Psoas muscle (tissue), 7 donors: ENCODE measurements at regions not wholly inside any gene's neighbourhood (a gene's known extent, or its start where the extent isn't known, plus 50 kb on each side); places are given as distances from the start of the nearest gene placed in this dataset.

Source experiments
- ATAC-seq, 4 donors: fragments of 200-7000 bp; cut with Tn5 transposase; one replicate each; pipeline ENCODE4 v1.9.1; 2020; ENCODE audit warnings: moderate library complexity in 3 of 4, mild to moderate bottlenecking in 2 of 4
- DNase-seq, 2 donors: peaks; one replicate each; pipeline ENCODE4 v3.0.0-alpha.2; 2020
- H3K27ac ChIP-seq: fragments of 200-600 bp; one replicate; pipeline ENCODE4 v1.8.0; 2022
- H3K27me3 ChIP-seq, 3 donors: fragments of 200-600 bp in 1 of 3; one replicate each; pipeline versions ENCODE4 v1.6.1 to v1.8.0; 2013 to 2022; ENCODE audit warnings: low read length in 2 of 3, mild to moderate bottlenecking in 2 of 3, moderate library complexity in 1 of 3; ENCODE audit not compliant: insufficient read depth in 3 of 3
- H3K36me3 ChIP-seq, 2 donors: fragments of 200-600 bp in 1 of 2; one replicate each; pipeline versions ENCODE4 v1.6.1 to v1.8.0; 2013 to 2022; ENCODE audit warnings: low read depth in 1 of 2, mild to moderate bottlenecking in 1 of 2, moderate library complexity in 1 of 2; ENCODE audit not compliant: insufficient read depth in 1 of 2
- H3K4me1 ChIP-seq: fragments of 200-600 bp; one replicate; pipeline ENCODE4 v1.8.0; 2022
- H3K4me3 ChIP-seq: fragments of 200-600 bp; one replicate; pipeline ENCODE4 v1.8.0; 2022; ENCODE audit warnings: mild to moderate bottlenecking
- H3K9me3 ChIP-seq: fragments of 200-600 bp; one replicate; pipeline ENCODE4 v1.8.0; 2022
- WGBS, 3 donors: extraction: QIAGEN DNeasy Blood & Tissue Kit; methylation state at CpG; one replicate each; pipeline versions ENCODE4 v1.1.6 to v1.1.7; 2013; 5-methylcytosine and 5-hydroxymethylcytosine counted together
- intact Hi-C, 2 donors: fragments of 100-400 bp; cut with DNase I; formaldehyde crosslinking; loops; one replicate each; pipeline versions ENCODE4 v1.11.0 to v1.14.2; 2022
- TF ChIP-seq, protein P1 (sequence below): fragments of 200-600 bp; IDR thresholded peaks from one replicate; pipeline ENCODE4 v1.8.0; 2022; ENCODE audit warnings: antibody characterized with exemption
- donor health status: healthy with polysubstance abuse.
- donor health status: DM: no; HTN: no; CAD: no; lungs with moderate emphysema.
- donor health status: Bipolar disorder and iron deficiency.
- donor health status: healthy.
- donor health status: DM: yes; HTN: yes; CAD: no.
- donor health status: DM: no; HTN: no; CAD: no.
- donor health status: DM: yes; HTN: yes; CAD: no.

DNA sequence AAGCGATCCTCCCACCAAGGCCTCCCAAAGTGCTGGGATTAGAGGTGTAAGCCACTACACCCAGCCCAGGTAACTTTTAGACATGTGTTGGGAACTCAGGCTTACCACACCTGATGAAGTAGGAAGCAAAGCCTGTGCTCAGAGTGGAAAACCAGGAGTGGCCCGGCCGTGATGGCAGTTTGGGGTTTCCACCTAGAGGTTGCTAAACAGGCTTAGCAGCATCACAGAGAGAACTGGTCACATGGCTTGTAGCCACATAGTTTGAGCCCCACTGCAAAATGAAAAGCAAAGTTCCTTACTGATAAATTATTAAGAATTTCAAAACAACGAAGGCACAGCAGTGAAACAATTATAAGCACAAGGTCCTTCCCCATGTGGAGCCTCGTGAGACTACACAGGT lies 142.6 kb upstream of the CXADR start:
- Histone ChIP-seq H3K9me3 (no peaks in the 10 kb centered on the region), H3K27me3 (no peaks in the 10 kb centered on the region), H3K4me1 (no peaks in the 10 kb centered on the region), H3K36me3 (no peaks in the 10 kb centered on the region), H3K27ac (no peak overlapping the region), H3K4me3 (no peak overlapping the region)
- intact Hi-C loops = no loop called here
- no peak for ATAC-seq
- WGBS, 3 donors = 72 to 80% (median 78%) methylated on average over 5 of the region's 5 CpGs
- TF ChIP-seq, protein P1, sequence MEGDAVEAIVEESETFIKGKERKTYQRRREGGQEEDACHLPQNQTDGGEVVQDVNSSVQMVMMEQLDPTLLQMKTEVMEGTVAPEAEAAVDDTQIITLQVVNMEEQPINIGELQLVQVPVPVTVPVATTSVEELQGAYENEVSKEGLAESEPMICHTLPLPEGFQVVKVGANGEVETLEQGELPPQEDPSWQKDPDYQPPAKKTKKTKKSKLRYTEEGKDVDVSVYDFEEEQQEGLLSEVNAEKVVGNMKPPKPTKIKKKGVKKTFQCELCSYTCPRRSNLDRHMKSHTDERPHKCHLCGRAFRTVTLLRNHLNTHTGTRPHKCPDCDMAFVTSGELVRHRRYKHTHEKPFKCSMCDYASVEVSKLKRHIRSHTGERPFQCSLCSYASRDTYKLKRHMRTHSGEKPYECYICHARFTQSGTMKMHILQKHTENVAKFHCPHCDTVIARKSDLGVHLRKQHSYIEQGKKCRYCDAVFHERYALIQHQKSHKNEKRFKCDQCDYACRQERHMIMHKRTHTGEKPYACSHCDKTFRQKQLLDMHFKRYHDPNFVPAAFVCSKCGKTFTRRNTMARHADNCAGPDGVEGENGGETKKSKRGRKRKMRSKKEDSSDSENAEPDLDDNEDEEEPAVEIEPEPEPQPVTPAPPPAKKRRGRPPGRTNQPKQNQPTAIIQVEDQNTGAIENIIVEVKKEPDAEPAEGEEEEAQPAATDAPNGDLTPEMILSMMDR = no peak
- no peak for DNase-seq

DNA sequence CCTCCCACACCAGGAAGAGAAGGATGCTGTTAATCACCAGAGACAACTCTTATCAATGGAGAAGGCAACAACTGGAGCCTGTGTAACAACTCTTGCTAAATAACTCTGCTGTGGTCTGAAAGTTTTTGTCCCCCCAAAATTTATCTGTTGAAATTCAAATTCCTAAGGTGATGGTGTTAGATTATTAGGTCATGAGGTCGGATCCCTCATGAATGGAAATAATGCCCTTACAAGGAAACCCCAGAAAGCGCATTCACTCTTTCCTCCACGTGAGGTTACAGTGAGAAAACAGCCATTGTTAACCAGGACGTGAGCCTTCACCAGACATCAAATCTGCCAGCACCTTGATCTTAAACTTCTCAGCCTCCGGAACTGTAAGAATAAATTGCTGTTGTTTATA lies 141.9 kb upstream of the CXADR start:
- TF ChIP-seq, protein P1 = no peak
- no peak for DNase-seq
- WGBS, 3 donors = 31 to 43% (median 38%) methylated on average over 5 of the region's 5 CpGs
- Histone ChIP-seq H3K9me3 (no peaks in the 10 kb centered on the region), H3K36me3 (no peaks in the 10 kb centered on the region), H3K4me3 (no peak overlapping the region), H3K27me3 (no peaks in the 10 kb centered on the region), H3K27ac (no peak overlapping the region), H3K4me1 (no peaks in the 10 kb centered on the region)
- ATAC-seq = no peak
- intact Hi-C loops = no loop called here

DNA sequence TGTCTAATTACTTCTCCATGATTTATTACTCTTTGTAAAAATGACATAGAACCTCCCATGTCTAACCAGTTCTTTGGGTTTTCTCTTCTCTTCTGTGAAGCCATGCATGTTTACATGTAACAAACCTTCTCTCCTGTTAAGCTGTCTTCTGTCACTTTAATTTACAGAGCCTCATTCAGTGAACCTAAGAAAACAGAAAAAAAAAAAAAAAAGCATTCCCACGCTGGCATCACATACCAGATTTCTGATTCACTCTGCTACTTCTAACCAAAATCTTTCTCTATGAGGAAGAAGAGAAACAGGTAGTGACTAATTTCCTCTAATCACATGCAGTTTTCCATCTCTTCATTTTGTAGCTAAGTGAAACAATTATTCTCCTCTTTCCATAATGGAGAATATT lies 141.4 kb upstream of the CXADR start:
- no peak for DNase-seq
- no peak overlapping the region for H3K27ac ChIP-seq
- intact Hi-C loops = no loop called here
- no peak for ATAC-seq
- no peaks in the 10 kb centered on the region for H3K9me3 ChIP-seq
- TF ChIP-seq, protein P1 = no peak
- no peaks in the 10 kb centered on the region for H3K27me3 ChIP-seq
- 7 to 22% (median 8%) methylated on average over 1 of the region's 1 CpG for WGBS, 3 donors
- H3K4me1 ChIP-seq = no peaks in the 10 kb centered on the region
- H3K4me3 ChIP-seq = no peak overlapping the region
- H3K36me3 ChIP-seq = no peaks in the 10 kb centered on the region

DNA sequence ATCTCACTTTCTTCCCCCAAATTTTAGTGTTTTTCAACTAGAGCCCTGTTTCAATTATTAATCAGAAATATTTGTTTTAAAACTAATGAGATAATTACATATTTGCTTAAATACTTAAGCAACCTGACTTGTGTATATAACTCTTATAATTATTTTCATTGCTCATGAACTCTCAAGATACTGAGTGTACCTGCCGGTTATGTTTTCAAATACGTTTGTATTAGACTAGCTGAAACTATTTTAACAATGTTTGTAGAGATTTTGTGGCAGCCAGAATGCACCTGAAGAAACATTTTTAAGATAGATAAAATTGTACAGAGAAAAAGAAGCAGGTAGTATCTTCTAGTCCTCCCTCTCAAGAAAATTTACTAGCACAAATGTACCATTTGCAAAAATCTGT lies 140.6 kb upstream of the CXADR start:
- 79 to 87% (median 81%) methylated on average over 2 of the region's 2 CpGs for whole genome bisulfite sequencing, 3 donors
- TF ChIP-seq, protein P1 = no peak

DNA sequence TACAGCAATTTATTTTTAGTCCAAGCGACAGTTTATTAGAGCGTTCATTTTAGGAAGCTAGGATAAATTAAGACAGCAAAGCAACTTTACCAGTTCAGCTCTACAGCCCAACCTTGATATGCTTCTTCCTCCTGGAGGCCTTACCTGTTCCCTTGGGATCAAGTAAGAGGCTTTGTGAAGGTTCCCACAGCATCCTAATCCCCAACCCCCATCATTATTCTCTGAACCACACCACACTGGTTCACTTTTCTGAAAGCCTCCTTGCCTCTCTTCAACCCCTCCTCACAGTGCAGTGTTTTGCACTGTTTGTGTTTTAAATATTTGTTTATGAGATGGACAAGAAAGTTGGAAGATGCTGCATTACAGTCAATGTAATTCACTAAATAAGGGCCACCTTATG lies 126.3 kb upstream of the CXADR start:
- H3K9me3 ChIP-seq = peaks cover 3% of the 10 kb centered on the region
- TF ChIP-seq, protein P1 = no peak
- intact Hi-C loops = loop anchor here in 1 of 2 donors (10.0 kb wide), 2 partner anchors 198 to 538 kb away; no protein-coding TSS in a partner anchor
- DNase-seq (no peak), ATAC-seq (no peak)
- no peaks in the 10 kb centered on the region for H3K4me1 ChIP-seq
- no peaks in the 10 kb centered on the region for H3K27me3 ChIP-seq
- no peak overlapping the region for H3K27ac ChIP-seq
- H3K4me3 ChIP-seq = no peak overlapping the region
- no peaks in the 10 kb centered on the region for H3K36me3 ChIP-seq
- 28 to 31% (median 30%) methylated on average over 2 of the region's 2 CpGs for WGBS, 3 donors

More for the DNA sequence above, 140.6 kb upstream of the CXADR start:
- intact Hi-C loops = no loop called here
- ATAC-seq = no peak
- no peaks in the 10 kb centered on the region for H3K9me3 ChIP-seq
- DNase-seq = no peak
- H3K36me3 ChIP-seq = no peaks in the 10 kb centered on the region
- H3K4me1 ChIP-seq = no peaks in the 10 kb centered on the region
- H3K4me3 ChIP-seq = no peak overlapping the region
- H3K27me3 ChIP-seq = no peaks in the 10 kb centered on the region
- no peak overlapping the region for H3K27ac ChIP-seq
